GM23338 (cell line): ENCODE measurements at regions not wholly inside any gene's neighbourhood (a gene's known extent, or its start where the extent isn't known, plus 50 kb on each side); places are given as distances from the start of the nearest gene placed in this dataset.
"Not testable (repeated sequence)": the region's sequence is repeated elsewhere in the genome, so short reads cannot be mapped to it uniquely, and the experiment has no call there.

ENCODE experiments used
- CTCF ChIP-seq, 2 experiments: fragments of 200-600 bp in 1 of 2; sonication (generic) in 1 of 2; conservative IDR thresholded peaks; 2 replicates each; pipeline versions ENCODE4 v1.5.1 to v1.6.1; 2016 to 2017; ENCODE audit warnings: antibody characterized with exemption in 2 of 2, low read depth in 2 of 2, mild to moderate bottlenecking in 2 of 2, moderate library complexity in 1 of 2
- EZH2 ChIP-seq: fragments of 200-600 bp; sonication (generic); IDR thresholded peaks from one replicate; pipeline ENCODE4 v1.8.0; 2017; ENCODE audit warnings: antibody characterized with exemption, mild to moderate bottlenecking, low read depth; ENCODE audit not compliant: unreplicated experiment
- POLR2AphosphoS5 ChIP-seq: IDR thresholded peaks from 2 replicates; pipeline ENCODE4 v1.6.1; 2016; ENCODE audit warnings: antibody characterized with exemption, low read depth

DNA sequence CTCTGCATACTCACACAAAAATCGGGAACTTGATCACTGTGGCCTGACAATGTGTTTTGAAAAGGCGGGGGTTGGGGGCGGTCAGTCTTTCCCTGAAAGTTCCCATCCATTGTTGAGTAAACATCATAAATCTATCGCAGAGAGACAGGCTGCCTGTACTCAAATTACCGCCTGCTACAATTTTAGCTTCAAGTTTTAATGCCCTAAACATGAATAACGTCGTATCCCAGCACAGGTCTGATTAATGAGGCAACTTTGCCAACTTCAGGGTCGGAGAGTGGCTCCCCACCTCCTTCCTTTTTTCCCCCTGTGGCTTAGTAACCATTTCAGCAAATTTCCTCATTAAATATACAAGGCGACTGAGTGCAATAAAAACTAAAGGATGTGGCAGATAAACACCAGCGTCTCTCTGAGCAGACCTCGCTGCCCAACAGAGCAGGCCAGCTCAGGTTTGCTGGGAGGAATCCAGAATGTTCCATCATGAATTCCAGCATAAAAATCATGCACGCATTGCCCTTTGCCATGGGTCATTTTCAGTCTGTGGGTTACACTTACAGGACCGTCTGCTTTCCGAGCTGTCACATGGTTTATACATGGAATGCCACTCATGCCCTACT, 213.5 kb upstream of the PLGLB2 start:
- not testable (repeated sequence) for TF ChIP-seq EZH2; CTCF (conservative IDR thresholded peaks at IDR 0.05; ENCODE audit: low read depth in 2 of 2); POLR2AphosphoS5
